Panc1 (cell line): ENCODE measurements at regions not wholly inside any gene's neighbourhood (a gene's known extent, or its start where the extent isn't known, plus 50 kb on each side); places are given as distances from the start of the nearest gene placed in this dataset.
"Not testable (repeated sequence)": the region's sequence is repeated elsewhere in the genome, so short reads cannot be mapped to it uniquely, and the experiment has no call there.

Source experiments
- POLR2AphosphoS5 ChIP-seq: IDR thresholded peaks from 2 replicates; pipeline ENCODE4 v1.6.1; 2012; ENCODE audit warnings: mild to moderate bottlenecking, low read depth, low read length, moderate library complexity
- SIN3A ChIP-seq: IDR thresholded peaks from 2 replicates; pipeline ENCODE4 v1.6.1; 2012; ENCODE audit warnings: low read depth, mild to moderate bottlenecking, low read length, moderate library complexity, borderline replicate concordance; ENCODE audit not compliant: insufficient read depth
- TF ChIP-seq, protein P1 (sequence below): fragments of 450-650 bp; IDR thresholded peaks from 2 replicates; pipeline ENCODE4 v1.5.1; 2017; ENCODE audit warnings: mild to moderate bottlenecking

DNA sequence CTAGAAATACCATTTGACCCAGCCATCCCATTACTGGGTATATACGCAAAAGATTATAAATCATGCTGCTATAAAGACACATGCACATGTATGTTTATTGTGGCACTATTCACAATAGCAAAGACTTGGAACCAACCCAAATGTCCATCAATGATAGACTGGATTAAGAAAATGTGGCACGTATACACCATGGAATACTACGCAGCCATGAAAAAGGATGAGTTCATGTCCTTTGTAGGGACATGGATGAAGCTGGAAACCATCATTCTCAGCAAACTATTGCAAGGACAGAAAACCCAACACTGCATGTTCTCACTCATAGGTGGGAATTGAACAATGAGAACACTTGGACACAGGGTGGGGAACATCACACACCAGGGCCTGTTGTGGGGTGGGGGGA is 209.3 kb downstream of the ARHGEF9 start:
- TF ChIP-seq, protein P1, sequence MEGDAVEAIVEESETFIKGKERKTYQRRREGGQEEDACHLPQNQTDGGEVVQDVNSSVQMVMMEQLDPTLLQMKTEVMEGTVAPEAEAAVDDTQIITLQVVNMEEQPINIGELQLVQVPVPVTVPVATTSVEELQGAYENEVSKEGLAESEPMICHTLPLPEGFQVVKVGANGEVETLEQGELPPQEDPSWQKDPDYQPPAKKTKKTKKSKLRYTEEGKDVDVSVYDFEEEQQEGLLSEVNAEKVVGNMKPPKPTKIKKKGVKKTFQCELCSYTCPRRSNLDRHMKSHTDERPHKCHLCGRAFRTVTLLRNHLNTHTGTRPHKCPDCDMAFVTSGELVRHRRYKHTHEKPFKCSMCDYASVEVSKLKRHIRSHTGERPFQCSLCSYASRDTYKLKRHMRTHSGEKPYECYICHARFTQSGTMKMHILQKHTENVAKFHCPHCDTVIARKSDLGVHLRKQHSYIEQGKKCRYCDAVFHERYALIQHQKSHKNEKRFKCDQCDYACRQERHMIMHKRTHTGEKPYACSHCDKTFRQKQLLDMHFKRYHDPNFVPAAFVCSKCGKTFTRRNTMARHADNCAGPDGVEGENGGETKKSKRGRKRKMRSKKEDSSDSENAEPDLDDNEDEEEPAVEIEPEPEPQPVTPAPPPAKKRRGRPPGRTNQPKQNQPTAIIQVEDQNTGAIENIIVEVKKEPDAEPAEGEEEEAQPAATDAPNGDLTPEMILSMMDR = not testable (repeated sequence)
- not testable (repeated sequence) for TF ChIP-seq SIN3A, POLR2AphosphoS5
